Epithelial cell of proximal tubule (primary cell): ENCODE measurements at regions not wholly inside any gene's neighbourhood (a gene's known extent, or its start where the extent isn't known, plus 50 kb on each side); places are given as distances from the start of the nearest gene placed in this dataset.

Experiments
- DNase-seq: peaks from one replicate; pipeline ENCODE4 v3.0.0-alpha.2; 2011; ENCODE audit warnings: low read depth
- H3K4me3 ChIP-seq: 2 replicates; pipeline ENCODE4 v1.5.1; 2011; ENCODE audit warnings: low read depth, mild to moderate bottlenecking, low read length
- CTCF ChIP-seq: conservative IDR thresholded peaks from 2 replicates; pipeline ENCODE4 v1.5.1; 2012; ENCODE audit warnings: low read depth, mild to moderate bottlenecking, low read length

DNA sequence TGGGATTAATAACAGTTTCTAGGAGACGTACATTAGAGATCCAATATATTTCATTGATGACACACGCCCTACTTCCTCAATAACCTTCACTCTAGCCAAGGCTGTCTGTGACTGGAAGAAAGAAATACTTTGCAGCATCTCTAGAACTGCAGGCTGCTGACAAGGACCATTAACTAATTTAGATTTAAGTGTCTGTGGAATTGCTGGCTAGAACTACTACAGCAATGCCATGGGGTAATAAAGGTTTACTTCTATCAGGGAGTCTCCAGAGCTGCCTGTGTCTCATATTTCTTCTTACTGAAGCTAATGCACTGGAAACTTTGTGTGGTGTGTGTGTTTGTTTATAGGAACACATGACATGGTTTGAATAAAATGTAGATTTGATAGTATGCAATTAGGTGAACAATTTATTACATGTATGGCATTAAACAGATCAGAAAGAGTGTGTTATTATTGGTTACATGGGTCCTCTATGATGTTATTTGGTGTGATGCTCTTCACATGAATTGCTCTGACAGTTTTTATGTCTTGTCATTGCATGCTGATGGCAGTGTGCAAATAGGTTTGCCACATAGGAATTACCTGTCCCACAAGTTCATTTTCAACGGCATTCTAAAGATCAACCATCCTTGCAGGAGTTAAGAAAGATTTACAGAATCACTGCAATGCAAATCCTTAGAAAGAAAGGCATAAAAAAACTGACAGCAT is 916.2 kb upstream of the CADM2 start:
- no peak for DNase-seq
- H3K4me3 ChIP-seq: no peak overlapping the region
- no peak for TF ChIP-seq CTCF

GRCh38 chr3:84066915-84067314 is 891.9 kb upstream of the CADM2 start:
- TF ChIP-seq CTCF: no peak
- DNase-seq: no peak
- no peak overlapping the region for H3K4me3 ChIP-seq

GRCh38 chr3:84073664-84074063 is 885.1 kb upstream of the CADM2 start:
- H3K4me3 ChIP-seq: no peak overlapping the region
- DNase-seq: no peak
- no peak for TF ChIP-seq CTCF

- no peak for DNase-seq
- no peak for TF ChIP-seq CTCF
- no peak overlapping the region for H3K4me3 ChIP-seq
Measured at GRCh38 chr3:84074767-84075166, 884.0 kb upstream of the CADM2 start.

- no peak overlapping the region for H3K4me3 ChIP-seq
- no peak for DNase-seq
- TF ChIP-seq CTCF: peak; percentile 42
Measured at GRCh38 chr3:84077479-84077878, 881.3 kb upstream of the CADM2 start.

- no peak overlapping the region for H3K4me3 ChIP-seq
- no peak for DNase-seq
- no peak for TF ChIP-seq CTCF
Measured at GRCh38 chr3:84082726-84083125, 876.1 kb upstream of the CADM2 start.

DNA sequence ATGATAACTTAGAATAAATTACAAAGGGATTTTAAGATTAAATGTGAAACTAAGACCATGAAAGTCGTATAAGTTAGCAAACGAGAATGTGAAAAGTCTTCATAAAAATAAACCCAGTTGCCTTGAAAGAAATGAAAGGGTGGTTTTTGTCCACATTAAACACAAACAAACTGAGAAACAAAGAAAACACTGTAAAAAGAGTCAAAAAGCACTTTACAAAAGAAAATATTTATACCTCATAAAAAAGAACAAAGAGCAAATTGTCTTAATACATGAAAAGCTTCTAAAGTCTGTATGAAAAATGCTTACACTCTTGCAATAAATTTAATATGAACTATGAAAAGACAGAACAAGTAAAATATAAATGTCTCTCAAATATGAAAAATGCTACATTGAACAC is 865.9 kb upstream of the CADM2 start:
- TF ChIP-seq CTCF: no peak
- H3K4me3 ChIP-seq: no peak overlapping the region
- DNase-seq: no peak
